T47D (cell line): ENCODE measurements at regions not wholly inside any gene's neighbourhood (a gene's known extent, or its start where the extent isn't known, plus 50 kb on each side); places are given as distances from the start of the nearest gene placed in this dataset.

Experiments used
- DNase-seq, 2 experiments: peaks; one replicate each; pipeline versions ENCODE4 v3.0.0 to v3.0.0-alpha.2; 2011 to 2012; ENCODE audit warnings: low read depth in 1 of 2, low spot score in 1 of 2
- JUND ChIP-seq: IDR thresholded peaks from 2 replicates; pipeline ENCODE4 v1.6.1; 2012; ENCODE audit warnings: low read depth
- in situ Hi-C: cut with HindIII; loops from 2 replicates; pipeline ENCODE4 v1.10.0; 2016; ENCODE audit warnings: low sequenced_read_pairs, low pct_unique_long_range_greater_than_20kb

GRCh38 chr3:5384557-5385236, 197.2 kb downstream of the EDEM1 start:
- no peak for TF ChIP-seq JUND
- in situ Hi-C loops = no loop called here

GRCh38 chr3:5388091-5388490, 200.6 kb downstream of the EDEM1 start:
- in situ Hi-C loops = no loop called here
- TF ChIP-seq JUND = no peak
- peak in 1 of 2 experiments; percentile 7 for DNase-seq

More at GRCh38 chr3:5384557-5385236, 197.2 kb downstream of the EDEM1 start:
- no peak for DNase-seq

- peak; percentile 65; the same call in 1 of the 2 replicates for TF ChIP-seq JUND
- in situ Hi-C loops = no loop called here
- peak; percentile 2 to 83 for DNase-seq
Observed at GRCh38 chr3:5389057-5389456, 201.6 kb downstream of the EDEM1 start.

GRCh38 chr3:5390221-5390620, 202.7 kb downstream of the EDEM1 start:
- no peak for TF ChIP-seq JUND
- DNase-seq = no peak
- in situ Hi-C loops = no loop called here

GRCh38 chr3:5390936-5391625, 203.6 kb downstream of the EDEM1 start:
- no peak for TF ChIP-seq JUND

GRCh38 chr3:5401002-5401401, 213.5 kb downstream of the EDEM1 start:
- no peak for DNase-seq
- in situ Hi-C loops = no loop called here
- no peak for TF ChIP-seq JUND

More at GRCh38 chr3:5390936-5391625, 203.6 kb downstream of the EDEM1 start:
- in situ Hi-C loops = no loop called here
- no peak for DNase-seq

- TF ChIP-seq JUND = no peak
- in situ Hi-C loops = no loop called here
- no peak for DNase-seq
Observed at GRCh38 chr3:5404718-5405117, 217.2 kb downstream of the EDEM1 start.

GRCh38 chr3:5411786-5412185, 224.3 kb downstream of the EDEM1 start:
- TF ChIP-seq JUND = no peak
- no peak for DNase-seq
- in situ Hi-C loops = no loop called here

GRCh38 chr3:5423076-5423475, 235.6 kb downstream of the EDEM1 start:
- no peak for DNase-seq
- no peak for TF ChIP-seq JUND
- in situ Hi-C loops = no loop called here

- TF ChIP-seq JUND = no peak
- in situ Hi-C loops = no loop called here
- no peak for DNase-seq
Observed at GRCh38 chr3:5423523-5423922, 236.0 kb downstream of the EDEM1 start.

- no peak for TF ChIP-seq JUND
- in situ Hi-C loops = no loop called here
- DNase-seq = no peak
Observed at GRCh38 chr3:5425371-5425770, 237.9 kb downstream of the EDEM1 start.

GRCh38 chr3:5426094-5426883, 238.8 kb downstream of the EDEM1 start:
- in situ Hi-C loops = no loop called here
- peak; percentile 39 to 84 for DNase-seq

GRCh38 chr3:5427021-5427420, 239.5 kb downstream of the EDEM1 start:
- TF ChIP-seq JUND = no peak
- in situ Hi-C loops = no loop called here
- DNase-seq = no peak

More at GRCh38 chr3:5426094-5426883, 238.8 kb downstream of the EDEM1 start:
- TF ChIP-seq JUND = no peak
